ENCODE measurements at regions not wholly inside any gene's neighbourhood (a gene's known extent, or its start where the extent isn't known, plus 50 kb on each side); places are given as distances from the start of the nearest gene placed in this dataset.

GRCh38 chr15:70539912-70540530, 223.3 kb downstream of the UACA start:
- Histone ChIP-seq H4K8ac (ENCODE audit: low read depth in 2 of 2, low read length in 2 of 2) (no peak overlapping the region), H3K23ac (ENCODE audit: low read depth, low read length) (no peak overlapping the region), H3K36me3 (ENCODE audit: control insufficient read depth, insufficient read depth, low read length) (no peaks in the 10 kb centered on the region), H2BK5ac (ENCODE audit: low read depth, low read length, poor library complexity, severe bottlenecking) (no peak overlapping the region), H2BK15ac (ENCODE audit: low read depth, low read length) (no peak overlapping the region), H3K4me3 (ENCODE audit: insufficient read depth, low read depth, low read length) (no peak overlapping the region), H3K9ac (ENCODE audit: low read depth, low read length) (no peak overlapping the region), H3K4me2 (ENCODE audit: low read depth, low read length) (no peak overlapping the region), H3K9me1 (ENCODE audit: insufficient read depth, low read length) (no peaks in the 10 kb centered on the region), H3K14ac (replicated peaks; ENCODE audit: low read depth, low read length) (no peak overlapping the region), H3K27me3 (ENCODE audit: control insufficient read depth, insufficient read depth, low read length) (peaks cover 73% of the 10 kb centered on the region), H2BK20ac (ENCODE audit: low read depth, low read length) (no peak overlapping the region), H2AK9ac (replicated peaks; ENCODE audit: low read depth, low read length, poor library complexity) (no peak overlapping the region), H2AFZ (replicated peaks; ENCODE audit: low read length, poor library complexity) (no peak overlapping the region), H2AK5ac (ENCODE audit: low read depth, low read length) (no peak overlapping the region), H3K4ac (ENCODE audit: low read depth, low read length) (no peak overlapping the region), H3K18ac (ENCODE audit: low read depth, low read length) (no peak overlapping the region), H3K9me3 (ENCODE audit: control insufficient read depth, insufficient read depth, low read length) (no peaks in the 10 kb centered on the region), H3K4me1 (ENCODE audit: control insufficient read depth, insufficient read depth, low read length) (no peaks in the 10 kb centered on the region), H4K20me1 (ENCODE audit: insufficient read depth, low read length) (no peaks in the 10 kb centered on the region), H3K56ac (ENCODE audit: extremely low read depth, insufficient read depth, low read length) (no peak overlapping the region), H3K79me1 (ENCODE audit: low read depth in 1 of 2, low read length in 2 of 2) (no peaks in the 10 kb centered on the region), H3K27ac (ENCODE audit: insufficient read depth, low read length) (no peak overlapping the region), H2BK120ac (ENCODE audit: low read depth, low read length) (no peak overlapping the region), H4K5ac (ENCODE audit: low read depth, low read length) (no peak overlapping the region), H4K91ac (ENCODE audit: insufficient read depth, low read depth, low read length) (no peak overlapping the region)
- no peak for DNase-seq
- no TSS peak for BruUV-seq (replicated peaks)
- WGBS, 2 experiments (ENCODE audit: extremely low coverage in 2 of 2, insufficient read length in 1 of 2) = 8% methylated on average over 5 of the region's 12 CpGs; no CpG with 5 or more reads in 1 of the 2 experiments
- TF ChIP-seq RAD21 (IDR thresholded peaks at IDR 0.05; ENCODE audit: low read length) = no peak
- ATAC-seq (ENCODE audit: low read depth) = no peak
- intact Hi-C loops (cut with micrococcal nuclease) = no loop called here
- dilution Hi-C loops (cut with HindIII; ENCODE audit: low sequenced_read_pairs, unreplicated experiment) = no loop called here
- in situ Hi-C loops (cut with MboI; ENCODE audit: low sequenced_read_pairs) = no loop called here
- ChIA-PET CTCF (no interaction called here), POLR2A (ENCODE audit: unreplicated experiment) (no interaction called here)
